Upper lobe of right lung (tissue), 1 donor: ENCODE measurements at regions not wholly inside any gene's neighbourhood (a gene's known extent, or its start where the extent isn't known, plus 50 kb on each side); places are given as distances from the start of the nearest gene placed in this dataset.

Source experiments
- ATAC-seq: fragments of 200-7000 bp; cut with Tn5 transposase; one replicate; pipeline ENCODE4 v1.9.1; 2020; ENCODE audit warnings: mild to moderate bottlenecking, moderate library complexity
- DNase-seq: peaks from one replicate; pipeline ENCODE4 v3.0.0-alpha.2; 2020
- H3K27ac ChIP-seq: fragments of 200-600 bp; one replicate; pipeline ENCODE4 v1.8.0; 2022
- H3K27me3 ChIP-seq: fragments of 200-600 bp; one replicate; pipeline ENCODE4 v1.8.0; 2022; ENCODE audit warnings: mild to moderate bottlenecking
- H3K36me3 ChIP-seq: fragments of 200-600 bp; one replicate; pipeline ENCODE4 v1.8.0; 2022
- H3K4me1 ChIP-seq: fragments of 200-600 bp; one replicate; pipeline ENCODE4 v1.8.0; 2022
- H3K4me3 ChIP-seq: fragments of 200-600 bp; one replicate; pipeline ENCODE4 v1.8.0; 2022; ENCODE audit warnings: mild to moderate bottlenecking
- H3K9me3 ChIP-seq: fragments of 200-600 bp; one replicate; pipeline ENCODE4 v1.8.0; 2022
- intact Hi-C: fragments of 100-400 bp; cut with DNase I; formaldehyde crosslinking; loops from one replicate; pipeline ENCODE4 v1.11.0; 2022
- TF ChIP-seq, protein P1 (sequence below): fragments of 200-600 bp; IDR thresholded peaks from one replicate; pipeline ENCODE4 v1.8.0; 2022; ENCODE audit warnings: antibody characterized with exemption
- donor health status: DM: no; HTN: yes; CAD: no; lungs with severe emphysema.

DNA sequence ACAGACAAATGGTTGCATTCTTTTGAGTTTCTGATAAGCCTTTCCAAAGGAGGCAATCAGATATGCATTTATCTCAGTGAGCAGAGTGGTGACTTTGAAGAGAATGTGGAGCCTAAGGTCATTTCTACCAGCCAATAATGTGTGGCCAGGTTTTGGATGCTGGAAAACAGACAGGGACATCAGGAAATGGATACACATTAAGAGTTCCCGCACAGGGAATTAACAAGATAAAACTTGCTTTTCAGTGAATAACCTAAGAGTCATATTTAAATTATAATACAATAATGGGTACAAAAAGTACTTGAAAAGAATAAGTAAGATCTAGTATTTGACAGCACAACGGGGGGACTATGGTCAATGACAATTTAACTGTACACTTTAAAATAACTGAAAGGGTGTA is 492.3 kb upstream of the FAM241A start:
- DNase-seq (no peak), ATAC-seq (no peak)
- H3K4me3 ChIP-seq, result no peak overlapping the region
- no peaks in the 10 kb centered on the region for H3K9me3 ChIP-seq
- TF ChIP-seq, protein P1, sequence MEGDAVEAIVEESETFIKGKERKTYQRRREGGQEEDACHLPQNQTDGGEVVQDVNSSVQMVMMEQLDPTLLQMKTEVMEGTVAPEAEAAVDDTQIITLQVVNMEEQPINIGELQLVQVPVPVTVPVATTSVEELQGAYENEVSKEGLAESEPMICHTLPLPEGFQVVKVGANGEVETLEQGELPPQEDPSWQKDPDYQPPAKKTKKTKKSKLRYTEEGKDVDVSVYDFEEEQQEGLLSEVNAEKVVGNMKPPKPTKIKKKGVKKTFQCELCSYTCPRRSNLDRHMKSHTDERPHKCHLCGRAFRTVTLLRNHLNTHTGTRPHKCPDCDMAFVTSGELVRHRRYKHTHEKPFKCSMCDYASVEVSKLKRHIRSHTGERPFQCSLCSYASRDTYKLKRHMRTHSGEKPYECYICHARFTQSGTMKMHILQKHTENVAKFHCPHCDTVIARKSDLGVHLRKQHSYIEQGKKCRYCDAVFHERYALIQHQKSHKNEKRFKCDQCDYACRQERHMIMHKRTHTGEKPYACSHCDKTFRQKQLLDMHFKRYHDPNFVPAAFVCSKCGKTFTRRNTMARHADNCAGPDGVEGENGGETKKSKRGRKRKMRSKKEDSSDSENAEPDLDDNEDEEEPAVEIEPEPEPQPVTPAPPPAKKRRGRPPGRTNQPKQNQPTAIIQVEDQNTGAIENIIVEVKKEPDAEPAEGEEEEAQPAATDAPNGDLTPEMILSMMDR, result no peak
- intact Hi-C loops, result no loop called here
- H3K4me1 ChIP-seq, result no peaks in the 10 kb centered on the region
- H3K27ac ChIP-seq, result no peak overlapping the region
- H3K36me3 ChIP-seq, result no peaks in the 10 kb centered on the region
- no peaks in the 10 kb centered on the region for H3K27me3 ChIP-seq

DNA sequence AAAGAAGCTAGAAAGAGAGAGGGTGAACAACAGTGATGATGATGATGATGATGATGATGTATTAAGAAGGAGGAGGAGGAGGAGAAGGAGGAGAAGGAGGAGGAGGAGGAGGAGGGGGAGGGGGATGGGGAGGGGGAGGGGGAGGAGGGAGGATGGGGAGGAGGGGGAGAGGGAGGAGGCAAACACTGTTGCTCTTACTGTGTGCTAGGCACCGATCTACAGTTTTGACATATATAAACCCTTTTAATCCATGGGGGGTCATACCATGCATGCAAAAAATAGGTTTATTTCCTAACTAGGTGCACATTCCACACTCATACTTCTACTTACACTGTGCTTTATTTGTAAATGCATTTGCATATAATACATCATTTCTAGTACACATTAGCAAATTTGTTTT is 482.8 kb upstream of the FAM241A start:
- DNase-seq (no peak), ATAC-seq (no peak)
- Histone ChIP-seq H3K36me3 (no peaks in the 10 kb centered on the region), H3K27me3 (no peaks in the 10 kb centered on the region), H3K27ac (no peak overlapping the region), H3K9me3 (no peaks in the 10 kb centered on the region), H3K4me3 (no peak overlapping the region), H3K4me1 (no peaks in the 10 kb centered on the region)
- TF ChIP-seq, protein P1, result no peak
- intact Hi-C loops, result no loop called here

DNA sequence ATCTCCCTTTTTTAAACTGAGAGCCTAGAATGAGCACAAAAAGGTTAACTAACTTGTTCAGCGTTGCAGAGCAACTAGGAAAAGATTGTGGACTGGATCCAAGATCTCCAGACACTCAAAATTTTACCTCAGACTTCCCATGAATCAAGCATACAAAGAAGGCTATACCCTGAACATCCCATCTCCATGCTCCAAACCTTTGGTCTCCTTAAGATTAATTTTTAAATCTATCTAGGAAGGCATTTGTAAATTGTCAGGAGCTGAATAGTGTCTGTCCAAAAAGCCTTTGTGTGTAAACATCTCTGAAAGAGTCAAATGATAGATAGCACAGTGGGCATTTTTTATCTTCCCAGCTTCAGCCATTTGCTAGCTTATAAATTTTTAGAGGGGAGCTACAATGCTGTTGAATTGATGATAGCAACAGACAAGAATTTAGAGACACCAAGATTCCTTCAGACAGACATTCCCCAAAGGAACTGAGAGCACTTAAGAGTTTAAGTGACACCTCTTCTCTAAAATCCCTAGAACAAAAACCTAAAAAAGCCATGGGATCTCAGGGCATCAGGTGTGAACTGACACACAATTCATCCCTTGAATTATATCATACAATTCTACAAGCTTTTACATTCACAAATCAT is 480.8 kb upstream of the FAM241A start:
- intact Hi-C loops, result no loop called here
- no peak for ATAC-seq
- no peaks in the 10 kb centered on the region for H3K4me1 ChIP-seq
- no peaks in the 10 kb centered on the region for H3K9me3 ChIP-seq
- no peak overlapping the region for H3K4me3 ChIP-seq
- no peaks in the 10 kb centered on the region for H3K36me3 ChIP-seq
- DNase-seq, result no peak
- TF ChIP-seq, protein P1, result no peak
- no peak overlapping the region for H3K27ac ChIP-seq
- H3K27me3 ChIP-seq, result no peaks in the 10 kb centered on the region

DNA sequence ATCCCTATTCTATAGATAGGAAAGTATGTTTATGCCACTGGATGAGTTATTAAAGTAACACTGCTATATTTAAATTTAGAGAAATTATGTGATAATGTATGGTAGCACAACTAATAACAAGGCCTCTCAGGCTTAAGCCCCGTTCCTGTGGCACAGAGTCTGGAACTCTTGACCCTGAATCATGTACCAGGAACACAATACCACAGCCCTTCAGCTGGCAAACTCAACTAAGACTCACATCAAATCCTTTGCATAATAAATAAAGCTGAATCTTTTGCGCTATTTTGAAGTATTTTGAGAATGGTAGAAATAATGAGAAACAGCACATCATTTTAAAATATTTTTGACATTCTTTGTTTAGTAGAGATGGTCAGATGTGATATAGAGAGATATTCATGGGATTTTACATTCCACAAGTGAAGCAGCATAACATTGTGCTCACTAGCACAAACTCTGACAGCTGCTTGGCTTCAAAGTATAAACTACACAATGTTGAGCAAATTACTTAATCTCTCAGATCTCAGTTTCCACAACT is 478.4 kb upstream of the FAM241A start:
- no peaks in the 10 kb centered on the region for H3K4me1 ChIP-seq
- intact Hi-C loops, result no loop called here
- TF ChIP-seq, protein P1, result no peak
- H3K27ac ChIP-seq, result no peak overlapping the region
- no peaks in the 10 kb centered on the region for H3K9me3 ChIP-seq
- no peak overlapping the region for H3K4me3 ChIP-seq
- no peak for ATAC-seq
- no peaks in the 10 kb centered on the region for H3K36me3 ChIP-seq
- no peak for DNase-seq
- H3K27me3 ChIP-seq, result no peaks in the 10 kb centered on the region

DNA sequence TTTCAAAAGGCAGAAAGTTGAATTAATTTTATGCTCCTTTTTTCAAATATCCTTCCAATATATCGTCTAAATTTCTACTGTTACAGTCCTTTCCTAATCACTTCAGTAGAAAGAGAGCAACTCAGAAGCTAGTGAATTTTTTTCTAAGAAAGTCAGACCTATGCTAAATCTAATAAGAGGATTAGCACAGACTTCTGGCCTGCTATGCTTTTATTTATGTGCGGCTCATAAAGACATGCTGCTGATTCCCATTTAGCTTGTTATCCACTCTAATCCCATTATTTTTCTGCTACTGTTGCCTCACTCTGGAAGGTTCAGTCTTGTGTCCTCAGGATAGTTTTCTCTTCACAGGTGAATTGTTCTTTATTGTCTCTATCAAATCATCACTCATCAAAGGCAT is 473.5 kb upstream of the FAM241A start:
- intact Hi-C loops, result no loop called here
- DNase-seq, result no peak
- ATAC-seq, result no peak
- no peaks in the 10 kb centered on the region for H3K27me3 ChIP-seq
- no peak overlapping the region for H3K27ac ChIP-seq
- no peaks in the 10 kb centered on the region for H3K36me3 ChIP-seq
- no peaks in the 10 kb centered on the region for H3K4me1 ChIP-seq
- H3K9me3 ChIP-seq, result no peaks in the 10 kb centered on the region
- TF ChIP-seq, protein P1, result no peak
- no peak overlapping the region for H3K4me3 ChIP-seq

DNA sequence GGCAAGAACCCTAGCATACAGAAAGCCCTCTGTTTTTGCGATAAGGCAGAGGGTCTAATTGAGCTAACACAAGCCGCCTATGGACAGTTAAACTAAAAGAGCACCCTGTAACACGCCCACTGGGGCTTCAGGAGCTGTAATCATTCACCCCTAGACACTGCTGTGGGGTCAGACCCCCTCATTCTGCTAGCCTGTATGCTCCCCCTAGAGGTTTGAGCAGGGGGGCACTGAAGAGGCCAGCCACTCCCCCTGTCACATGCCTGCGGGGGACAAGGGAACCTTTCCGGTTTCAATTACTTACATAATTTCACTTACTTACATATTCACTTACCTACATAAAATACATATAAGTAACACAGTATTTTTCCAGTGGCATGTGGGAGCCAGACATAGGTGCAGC is 469.5 kb upstream of the FAM241A start:
- DNase-seq (no peak), ATAC-seq (no peak)
- Histone ChIP-seq H3K4me1 (no peaks in the 10 kb centered on the region), H3K27ac (no peak overlapping the region), H3K27me3 (no peaks in the 10 kb centered on the region), H3K9me3 (no peaks in the 10 kb centered on the region), H3K4me3 (no peak overlapping the region), H3K36me3 (no peaks in the 10 kb centered on the region)
- TF ChIP-seq, protein P1, result no peak
- intact Hi-C loops, result no loop called here
